MM.1S (cell line): ENCODE measurements at regions not wholly inside any gene's neighbourhood (a gene's known extent, or its start where the extent isn't known, plus 50 kb on each side); places are given as distances from the start of the nearest gene placed in this dataset.

Source experiments
- DNase-seq: peaks from one replicate; pipeline ENCODE4 v3.0.0-alpha.2; 2015
- H2AFZ ChIP-seq: fragments of 300-600 bp; sonication (generic); 2 replicates; pipeline ENCODE4 v1.6.0; 2016; ENCODE audit warnings: antibody characterized with exemption, low read length
- H3F3A ChIP-seq: fragments of 300-600 bp; sonication (generic); 2 replicates; pipeline ENCODE4 v1.6.1; 2016; ENCODE audit warnings: mild to moderate bottlenecking, antibody characterized with exemption, low read length, moderate library complexity, mixed read lengths; ENCODE audit not compliant: insufficient read depth
- H3K27ac ChIP-seq: fragments of 300-600 bp; sonication (generic); 2 replicates; pipeline ENCODE4 v1.5.1; 2016; ENCODE audit warnings: mild to moderate bottlenecking, low read length
- H3K27me3 ChIP-seq: fragments of 300-600 bp; sonication (generic); replicated peaks from 2 replicates; pipeline ENCODE4 v1.6.0; 2016; ENCODE audit warnings: low read length; ENCODE audit not compliant: insufficient read depth
- H3K36me3 ChIP-seq: fragments of 300-600 bp; sonication (generic); replicated peaks from 2 replicates; pipeline ENCODE4 v1.6.1; 2016; ENCODE audit warnings: mild to moderate bottlenecking, low read length, mixed read lengths; ENCODE audit not compliant: insufficient read depth
- H3K4me1 ChIP-seq: fragments of 300-600 bp; sonication (generic); 2 replicates; pipeline ENCODE4 v1.6.1; 2016; ENCODE audit warnings: low read length, mixed read lengths
- H3K4me2 ChIP-seq: fragments of 300-600 bp; sonication (generic); 2 replicates; pipeline ENCODE4 v1.6.0; 2016; ENCODE audit warnings: low read depth, low read length
- H3K4me3 ChIP-seq: fragments of 300-600 bp; sonication (generic); 2 replicates; pipeline ENCODE4 v1.5.1; 2016; ENCODE audit warnings: low read length, mixed read lengths
- H3K79me2 ChIP-seq: fragments of 300-600 bp; sonication (generic); 2 replicates; pipeline ENCODE4 v1.6.1; 2016; ENCODE audit warnings: mixed run types, low read length, mixed read lengths
- H3K9ac ChIP-seq: fragments of 300-600 bp; sonication (generic); 2 replicates; pipeline ENCODE4 v1.6.1; 2016; ENCODE audit warnings: low read length, mixed read lengths
- H3K9me2 ChIP-seq: fragments of 300-600 bp; sonication (generic); replicated peaks from 2 replicates; pipeline ENCODE4 v1.6.1; 2016; ENCODE audit warnings: mild to moderate bottlenecking, low read length, mixed read lengths; ENCODE audit not compliant: insufficient read depth
- H3K9me3 ChIP-seq: fragments of 300-600 bp; sonication (generic); replicated peaks from 2 replicates; pipeline ENCODE4 v1.6.1; 2016; ENCODE audit warnings: mild to moderate bottlenecking, low read length, mixed read lengths; ENCODE audit not compliant: insufficient read depth
- H4K20me1 ChIP-seq: fragments of 300-600 bp; sonication (generic); 2 replicates; pipeline ENCODE4 v1.6.1; 2016; ENCODE audit warnings: mild to moderate bottlenecking, low read length, moderate library complexity, mixed read lengths; ENCODE audit not compliant: insufficient read depth
- EZH2 ChIP-seq: fragments of 300-600 bp; sonication (generic); optimal IDR thresholded peaks from 2 replicates; pipeline ENCODE3; 2017; ENCODE audit warnings: low read depth, mild to moderate bottlenecking, antibody characterized with exemption, low read length, mixed read lengths
- EZH2phosphoT487 ChIP-seq: fragments of 300-600 bp; sonication (generic); IDR thresholded peaks from 2 replicates; pipeline ENCODE4 v1.6.1; 2018; ENCODE audit warnings: antibody characterized with exemption, low read length
- TF ChIP-seq, protein P1 (sequence below): fragments of 300-600 bp; sonication (generic); IDR thresholded peaks from 2 replicates; pipeline ENCODE4 v1.5.1; 2016; ENCODE audit warnings: antibody characterized with exemption, low read length, mixed read lengths

DNA sequence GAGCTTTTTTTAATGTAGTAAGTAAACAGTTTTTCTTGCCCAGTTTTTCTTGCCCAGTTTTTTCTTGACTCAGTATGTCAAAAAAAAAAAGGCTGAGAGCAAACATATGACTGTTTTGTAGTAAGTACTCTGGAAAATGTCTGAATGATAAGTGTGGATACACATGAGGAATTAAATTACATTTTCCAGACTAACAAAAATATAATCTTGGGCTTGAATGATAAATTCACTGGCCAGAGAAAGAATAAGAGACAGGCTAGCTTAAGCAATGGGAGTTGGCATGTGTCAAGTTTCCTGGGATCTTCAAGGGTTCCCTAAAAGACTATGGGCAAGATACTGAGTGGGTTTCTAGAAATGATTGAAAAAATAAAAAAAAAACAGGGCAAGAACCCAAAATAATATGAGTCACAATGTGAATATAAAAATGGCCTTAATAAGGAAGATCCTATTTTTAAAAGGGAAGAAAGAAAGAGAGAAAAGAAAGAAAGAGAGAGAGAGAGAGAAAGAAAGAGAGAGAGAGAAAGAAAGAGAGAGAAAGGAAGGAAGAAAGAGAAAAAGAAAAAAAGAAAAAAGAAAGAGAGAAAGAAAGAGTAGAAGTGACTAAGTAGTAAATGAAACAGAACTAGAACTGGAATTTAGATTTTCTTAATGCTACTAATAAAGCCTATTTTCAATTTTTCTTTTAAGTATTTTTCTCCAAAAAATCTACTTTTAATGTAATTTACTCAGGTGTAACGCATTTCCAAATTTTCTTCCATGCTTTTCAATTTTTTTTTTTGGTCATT lies 60.2 kb downstream of the TFPI2 start:
- Histone ChIP-seq H3K9ac (no peak overlapping the region), H3K4me2 (no peak overlapping the region), H3K9me2 (no peaks in the 10 kb centered on the region), H3K79me2 (no peaks in the 10 kb centered on the region), H3F3A (peaks cover 11% of the 10 kb centered on the region; the same call in 1 of the 2 replicates), H3K4me3 (no peak overlapping the region), H2AFZ (no peak overlapping the region), H4K20me1 (no peaks in the 10 kb centered on the region), H3K36me3 (no peaks in the 10 kb centered on the region), H3K4me1 (no peaks in the 10 kb centered on the region), H3K9me3 (no peaks in the 10 kb centered on the region), H3K27ac (no peak overlapping the region), H3K27me3 (peaks cover 45% of the 10 kb centered on the region)
- TF ChIP-seq, protein P1, sequence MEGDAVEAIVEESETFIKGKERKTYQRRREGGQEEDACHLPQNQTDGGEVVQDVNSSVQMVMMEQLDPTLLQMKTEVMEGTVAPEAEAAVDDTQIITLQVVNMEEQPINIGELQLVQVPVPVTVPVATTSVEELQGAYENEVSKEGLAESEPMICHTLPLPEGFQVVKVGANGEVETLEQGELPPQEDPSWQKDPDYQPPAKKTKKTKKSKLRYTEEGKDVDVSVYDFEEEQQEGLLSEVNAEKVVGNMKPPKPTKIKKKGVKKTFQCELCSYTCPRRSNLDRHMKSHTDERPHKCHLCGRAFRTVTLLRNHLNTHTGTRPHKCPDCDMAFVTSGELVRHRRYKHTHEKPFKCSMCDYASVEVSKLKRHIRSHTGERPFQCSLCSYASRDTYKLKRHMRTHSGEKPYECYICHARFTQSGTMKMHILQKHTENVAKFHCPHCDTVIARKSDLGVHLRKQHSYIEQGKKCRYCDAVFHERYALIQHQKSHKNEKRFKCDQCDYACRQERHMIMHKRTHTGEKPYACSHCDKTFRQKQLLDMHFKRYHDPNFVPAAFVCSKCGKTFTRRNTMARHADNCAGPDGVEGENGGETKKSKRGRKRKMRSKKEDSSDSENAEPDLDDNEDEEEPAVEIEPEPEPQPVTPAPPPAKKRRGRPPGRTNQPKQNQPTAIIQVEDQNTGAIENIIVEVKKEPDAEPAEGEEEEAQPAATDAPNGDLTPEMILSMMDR = no peak
- no peak for TF ChIP-seq EZH2phosphoT487
- no peak for TF ChIP-seq EZH2
- no peak for DNase-seq

DNA sequence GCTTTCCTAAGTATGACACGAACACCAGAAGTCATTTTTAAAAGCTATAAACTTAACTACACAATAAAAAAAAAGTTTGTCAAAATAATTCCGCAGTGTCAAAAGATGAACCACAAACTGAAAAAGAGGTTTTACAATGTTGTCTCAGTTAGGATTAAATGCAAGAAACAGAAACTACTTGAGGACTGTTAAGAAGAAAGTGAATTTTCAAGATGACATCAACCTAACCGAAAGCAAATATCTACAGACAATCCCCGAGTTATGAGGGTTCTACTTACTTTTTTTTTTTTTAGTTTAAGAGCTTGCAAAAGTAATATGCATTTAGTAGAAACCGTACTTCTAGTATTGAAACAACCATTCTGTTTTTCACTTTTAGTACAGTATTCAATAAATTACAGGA lies 62.3 kb downstream of the TFPI2 start:
- H3K4me1 ChIP-seq = no peaks in the 10 kb centered on the region
- DNase-seq = peak; percentile 68
- H3K4me2 ChIP-seq = peak overlapping the region; percentile 38
- H4K20me1 ChIP-seq = no peaks in the 10 kb centered on the region
- TF ChIP-seq, protein P1 = no peak
- no peak overlapping the region for H3K9ac ChIP-seq
- H3F3A ChIP-seq = peaks cover 11% of the 10 kb centered on the region; the same call in 1 of the 2 replicates
- no peak overlapping the region for H2AFZ ChIP-seq
- no peaks in the 10 kb centered on the region for H3K36me3 ChIP-seq
- no peaks in the 10 kb centered on the region for H3K79me2 ChIP-seq
- peaks cover 63% of the 10 kb centered on the region for H3K27me3 ChIP-seq
- H3K27ac ChIP-seq = no peak overlapping the region
- no peaks in the 10 kb centered on the region for H3K9me3 ChIP-seq
- no peak overlapping the region for H3K4me3 ChIP-seq
- H3K9me2 ChIP-seq = no peaks in the 10 kb centered on the region

DNA sequence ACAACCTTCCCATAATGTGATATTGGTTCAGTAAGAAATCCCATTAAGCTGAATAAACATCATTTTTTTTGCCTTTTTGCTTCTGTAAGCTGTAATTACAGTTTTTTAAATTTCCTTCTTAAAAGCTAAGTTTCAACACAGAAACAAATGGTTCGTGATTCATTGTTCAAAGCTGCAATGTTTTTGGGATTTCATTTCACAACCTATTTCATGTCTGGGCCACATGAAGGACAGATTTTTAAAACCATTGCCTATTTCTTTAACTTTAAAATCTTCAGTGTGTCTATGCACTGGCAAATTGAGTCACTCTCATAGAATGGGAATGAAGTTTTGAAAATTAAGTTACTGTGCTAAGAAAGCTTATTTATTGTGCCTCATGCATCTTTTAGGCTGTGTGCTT lies 66.9 kb downstream of the TFPI2 start:
- H3K4me1 ChIP-seq = peaks cover 11% of the 10 kb centered on the region
- H3K4me2 ChIP-seq = no peak overlapping the region
- no peaks in the 10 kb centered on the region for H3K9me2 ChIP-seq
- H3K9ac ChIP-seq = no peak overlapping the region
- peaks cover 17% of the 10 kb centered on the region; the same call in 1 of the 2 replicates for H3F3A ChIP-seq
- H4K20me1 ChIP-seq = no peaks in the 10 kb centered on the region
- no peak for TF ChIP-seq EZH2phosphoT487
- no peak for TF ChIP-seq EZH2
- TF ChIP-seq, protein P1 = no peak
- H3K79me2 ChIP-seq = no peaks in the 10 kb centered on the region
- no peak overlapping the region for H3K4me3 ChIP-seq
- H2AFZ ChIP-seq = no peak overlapping the region
- no peaks in the 10 kb centered on the region for H3K9me3 ChIP-seq
- peaks cover 57% of the 10 kb centered on the region for H3K27me3 ChIP-seq
- no peak for DNase-seq
- H3K36me3 ChIP-seq = no peaks in the 10 kb centered on the region
- no peak overlapping the region for H3K27ac ChIP-seq
